HG03060 (cell line): ENCODE measurements at regions not wholly inside any gene's neighbourhood (a gene's known extent, or its start where the extent isn't known, plus 50 kb on each side); places are given as distances from the start of the nearest gene placed in this dataset.
A peak's percentile ranks its signal among the peaks of the same experiment; 100 is the strongest.
"Not testable (repeated sequence)": the region's sequence is repeated elsewhere in the genome, so short reads cannot be mapped to it uniquely, and the experiment has no call there.

ENCODE experiments used
- ATAC-seq: cut with Tn5 transposase; IDR thresholded peaks from one replicate; pipeline ENCODE4 v1.9.1; 2021; ENCODE audit warnings: low read depth, moderate number of reproducible peaks; ENCODE audit not compliant: unreplicated experiment

GRCh38 chrX:120753413-120754251 lies 122.0 kb downstream of the CT47B1 start:
- ATAC-seq = no peak

DNA sequence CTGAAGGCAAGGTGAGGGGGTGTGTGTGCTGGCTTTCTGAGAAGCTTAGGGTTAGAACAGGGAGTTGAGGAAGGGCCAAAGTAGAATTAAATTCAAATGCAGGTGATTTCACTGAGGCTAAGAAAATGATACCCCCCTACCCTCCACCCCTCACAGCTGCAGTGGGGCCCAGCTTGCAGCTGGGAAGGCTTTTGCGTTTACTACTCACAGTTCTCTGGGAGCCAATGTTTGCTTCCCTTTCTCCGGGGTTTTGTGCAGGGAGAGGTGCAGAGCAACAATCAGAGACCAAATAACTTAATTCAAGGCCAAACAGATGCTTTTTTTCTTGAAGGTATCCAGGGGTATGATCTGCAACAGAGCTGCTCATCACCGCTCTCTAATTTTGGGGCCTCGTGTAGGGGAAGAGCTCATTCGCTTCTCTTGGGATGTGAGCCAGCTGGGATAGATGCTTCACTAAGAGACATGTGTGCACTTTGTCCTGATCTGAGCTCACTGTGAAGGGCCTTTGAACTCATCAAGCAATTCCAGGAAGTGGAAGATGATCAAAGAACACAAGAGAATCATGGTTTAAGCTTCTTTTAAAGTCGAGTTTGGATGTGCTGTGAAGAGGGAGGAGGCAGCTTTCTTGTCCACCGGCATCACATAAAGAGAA lies 122.7 kb upstream of the C1GALT1C1 start:
- no peak for ATAC-seq

- ATAC-seq = no peak
Observed at GRCh38 chrX:120751683-120752082, 121.8 kb upstream of the C1GALT1C1 start.

GRCh38 chrX:120750381-120750780 lies 120.5 kb upstream of the C1GALT1C1 start:
- no peak for ATAC-seq

GRCh38 chrX:120749141-120749846 lies 119.4 kb upstream of the C1GALT1C1 start:
- ATAC-seq = peak; percentile 53

GRCh38 chrX:120746153-120746552 lies 116.3 kb upstream of the C1GALT1C1 start:
- ATAC-seq = no peak

DNA sequence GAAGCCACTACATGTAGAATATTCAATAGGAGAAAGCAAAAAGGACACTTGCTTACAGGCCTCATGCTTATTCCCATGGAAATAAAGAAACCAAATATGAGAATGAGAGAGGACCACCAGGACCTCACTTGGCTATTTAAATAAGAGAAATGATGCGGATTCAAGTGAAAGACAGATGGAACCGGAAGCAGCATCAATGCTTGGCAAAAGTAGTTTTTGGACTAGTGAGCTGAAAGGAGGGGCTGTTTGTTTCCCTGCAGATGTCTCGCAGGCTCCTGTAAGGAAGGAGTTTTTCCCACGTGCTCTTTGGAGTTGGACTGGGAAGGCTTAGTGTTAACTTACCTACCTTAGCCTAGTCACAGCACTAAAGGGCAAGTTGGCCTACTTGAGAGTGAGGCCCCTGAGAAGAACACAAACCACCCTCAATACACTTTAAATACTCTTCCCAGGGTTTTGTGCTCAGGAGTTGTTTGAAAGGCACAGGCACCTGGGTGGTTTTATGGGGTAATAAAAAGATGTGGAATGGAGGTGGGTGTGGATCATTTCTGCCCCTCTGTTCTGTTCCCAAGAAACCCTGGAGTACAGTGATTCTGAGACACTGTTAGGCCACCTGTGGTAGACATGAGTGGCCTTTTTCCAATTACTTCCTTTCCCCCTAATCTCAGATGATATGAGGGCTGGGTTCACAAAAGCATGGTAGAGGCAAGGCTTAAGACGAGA lies 113.3 kb upstream of the C1GALT1C1 start:
- no peak for ATAC-seq

- no peak for ATAC-seq
Observed at GRCh38 chrX:120741452-120741851, 111.6 kb upstream of the C1GALT1C1 start.

- ATAC-seq = no peak
Observed at GRCh38 chrX:120740072-120740471, 110.2 kb upstream of the C1GALT1C1 start.

GRCh38 chrX:120739300-120739699 lies 109.4 kb upstream of the C1GALT1C1 start:
- ATAC-seq = no peak

DNA sequence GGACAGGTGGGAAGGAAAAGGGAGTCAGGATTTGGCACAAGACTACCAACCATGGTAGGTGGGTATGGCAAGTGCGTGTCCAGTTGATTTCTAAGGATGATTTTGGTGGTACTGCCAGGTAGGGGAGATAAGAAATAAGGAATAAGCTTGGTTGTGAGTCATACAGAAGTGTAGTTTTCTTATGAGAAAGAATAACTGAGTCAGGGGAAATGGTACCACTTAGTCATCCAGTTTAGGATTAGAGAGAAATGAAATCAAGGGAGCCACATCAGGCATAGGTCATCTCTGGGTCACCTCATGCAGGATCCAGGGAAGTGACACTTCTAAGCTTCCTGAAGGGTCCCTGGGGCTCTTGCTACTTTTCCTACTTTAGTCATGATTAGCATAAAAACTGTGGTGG lies 107.1 kb upstream of the C1GALT1C1 start:
- no peak for ATAC-seq

DNA sequence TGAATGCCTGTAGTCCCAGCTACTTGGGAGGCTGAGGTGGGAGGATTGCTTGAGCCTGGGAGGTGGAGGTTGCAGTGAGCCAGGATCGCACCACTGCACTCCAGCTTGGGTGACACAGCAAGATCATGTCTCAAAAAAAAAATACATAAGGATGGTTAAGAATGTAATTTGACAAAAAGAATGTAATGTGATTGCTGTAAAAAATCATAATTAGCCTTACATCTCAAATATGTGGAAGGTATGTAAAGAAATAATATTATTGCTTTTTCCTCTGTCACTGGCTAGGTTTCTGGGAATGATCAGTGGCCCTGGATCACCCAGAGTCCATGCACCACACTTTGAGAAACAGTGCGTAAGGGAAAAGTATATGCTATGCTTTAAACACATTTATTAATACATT lies 106.1 kb upstream of the C1GALT1C1 start:
- ATAC-seq = no peak

DNA sequence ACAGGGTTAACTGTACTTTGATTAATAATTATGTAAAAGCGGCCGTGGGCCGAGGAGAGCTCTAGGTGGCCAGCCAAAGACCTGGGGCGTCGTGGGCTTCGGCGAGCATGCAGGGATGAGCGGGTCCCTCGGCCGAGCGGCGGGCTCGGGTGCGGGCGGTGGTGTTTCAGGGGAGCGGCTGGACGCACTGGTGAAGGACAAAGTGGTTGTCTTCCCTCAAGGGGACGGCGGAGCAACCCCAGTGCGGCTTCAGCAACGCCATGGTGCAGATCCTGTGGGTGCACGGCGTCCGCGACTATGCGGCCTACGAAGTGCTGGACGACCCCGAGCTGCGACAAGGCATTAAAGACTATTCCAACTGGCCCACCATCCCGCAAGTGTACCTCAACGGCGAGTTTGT lies 103.0 kb upstream of the C1GALT1C1 start:
- ATAC-seq = no peak

DNA sequence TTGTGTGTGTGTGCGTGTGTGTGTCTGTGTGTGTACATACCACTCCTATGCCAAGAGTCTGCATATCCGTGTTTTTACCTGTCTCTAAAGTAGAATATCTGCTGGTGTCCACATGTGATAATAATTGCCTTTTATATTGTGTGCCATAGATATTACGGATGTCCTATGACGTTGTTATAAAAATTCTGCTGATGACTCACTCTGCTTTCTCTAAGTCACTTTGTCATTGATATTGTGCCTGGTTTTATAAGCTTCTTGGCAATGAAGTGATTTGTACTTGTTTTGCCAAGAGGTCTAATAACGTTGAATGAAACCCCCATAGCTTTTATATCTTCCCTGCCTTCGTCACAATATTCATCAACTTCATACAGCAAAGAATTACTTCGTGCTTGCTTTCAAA lies 102.6 kb upstream of the C1GALT1C1 start:
- ATAC-seq = no peak

DNA sequence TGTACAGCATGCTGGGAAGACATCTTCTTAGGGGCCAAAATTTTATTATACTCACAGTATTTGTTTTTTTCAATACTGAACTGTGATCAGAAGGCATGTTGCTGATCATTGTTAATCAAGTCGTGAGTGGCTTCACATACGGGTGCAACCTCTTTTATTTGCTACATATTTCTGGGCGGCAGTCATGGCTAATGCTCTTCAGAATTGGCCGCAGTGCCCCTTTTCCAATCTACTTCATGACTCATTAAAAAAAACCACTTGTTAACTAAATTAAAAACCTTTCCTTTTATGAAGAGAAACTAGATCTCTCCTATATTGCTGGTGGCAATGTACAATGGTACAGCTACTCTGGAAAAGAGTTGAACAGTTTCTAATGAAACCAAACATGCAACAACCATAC lies 101.5 kb upstream of the C1GALT1C1 start:
- ATAC-seq = no peak

DNA sequence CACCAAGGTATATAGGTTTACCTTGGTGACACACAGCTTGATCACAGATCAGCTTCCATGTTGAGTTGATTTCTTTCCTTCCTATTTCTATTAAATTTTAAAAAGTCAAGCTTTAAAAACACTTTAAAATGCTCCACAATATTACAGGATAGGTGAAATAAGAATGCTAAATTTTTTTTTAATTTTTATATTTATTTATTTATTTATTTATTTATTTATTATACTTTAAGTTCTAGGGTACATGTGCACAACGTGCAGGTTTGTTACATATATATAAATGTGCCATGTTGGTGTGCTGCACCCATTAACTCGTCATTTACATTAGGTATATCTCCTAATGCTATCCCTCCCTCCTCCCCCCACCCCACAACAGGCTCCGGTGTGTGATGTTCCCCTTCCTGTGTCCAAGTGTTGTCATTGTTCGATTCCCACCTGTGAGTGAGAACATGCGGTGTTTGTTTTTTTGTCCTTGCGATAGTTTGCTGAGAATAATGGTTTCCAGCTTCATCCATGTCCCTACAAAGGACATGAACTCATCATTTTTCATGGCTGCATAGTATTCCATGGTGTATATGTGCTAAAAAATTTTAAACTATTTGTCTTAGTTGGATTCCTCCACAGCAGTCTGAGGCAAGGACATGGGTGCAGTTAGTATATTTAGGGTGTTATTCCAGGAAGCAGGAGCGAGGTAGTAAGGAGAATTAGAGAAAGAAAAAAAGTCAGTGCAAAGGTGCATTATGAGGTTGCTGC lies 99.8 kb upstream of the C1GALT1C1 start:
- not testable (repeated sequence) for ATAC-seq

GRCh38 chrX:120727911-120728310 lies 98.1 kb upstream of the C1GALT1C1 start:
- no peak for ATAC-seq

GRCh38 chrX:120727452-120727851 lies 97.6 kb upstream of the C1GALT1C1 start:
- ATAC-seq = no peak

- ATAC-seq = peak; percentile 100
Observed at GRCh38 chrX:120726294-120726693, 96.4 kb upstream of the C1GALT1C1 start.

DNA sequence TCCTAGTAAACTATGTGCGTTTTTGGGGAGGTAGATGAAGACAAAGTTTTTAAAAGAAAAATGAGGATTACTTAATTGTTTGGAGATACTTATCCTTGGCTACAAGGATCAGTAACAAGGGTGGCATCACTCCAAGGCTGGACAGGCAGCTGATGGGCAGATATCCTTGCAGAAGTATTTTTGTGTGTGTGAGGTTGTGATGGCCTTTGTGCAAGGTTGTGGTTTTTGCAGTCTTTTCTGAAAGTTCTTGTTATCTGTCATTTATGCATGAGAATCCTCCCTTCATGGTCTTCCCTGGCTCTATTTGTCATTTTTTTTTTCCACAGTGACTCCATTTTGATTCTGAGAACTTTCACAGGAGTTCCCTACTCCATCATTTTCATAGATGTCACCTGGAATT lies 96.0 kb upstream of the C1GALT1C1 start:
- ATAC-seq = no peak
